ENCODE measurements at regions not wholly inside any gene's neighbourhood (a gene's known extent, or its start where the extent isn't known, plus 50 kb on each side); places are given as distances from the start of the nearest gene placed in this dataset.

DNA sequence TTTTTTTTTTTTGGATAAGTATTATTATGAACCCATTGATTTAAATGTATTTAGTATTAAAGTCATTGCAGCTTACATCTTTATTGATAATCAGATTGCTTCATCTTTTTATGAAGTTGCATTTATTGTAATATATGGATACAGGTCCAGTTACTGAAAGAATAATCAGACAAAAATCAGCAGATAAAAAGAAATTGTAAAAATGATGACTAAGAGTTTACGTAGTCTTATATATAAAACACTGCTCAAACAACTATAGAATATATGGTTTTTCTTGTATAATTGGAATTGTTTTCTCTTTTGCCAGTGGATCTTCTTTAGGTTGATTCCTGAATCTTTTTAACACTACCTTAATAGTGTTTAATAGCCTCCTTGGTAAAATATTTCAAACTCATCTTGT, 378.3 kb downstream of the DUSP6 start:
- no peak for TF ChIP-seq CTCF (IDR thresholded peaks at IDR 0.05)
- TF ChIP-seq POLR2A (IDR thresholded peaks at IDR 0.05) = no peak
